HepG2 (cell line): ENCODE measurements at regions not wholly inside any gene's neighbourhood (a gene's known extent, or its start where the extent isn't known, plus 50 kb on each side); places are given as distances from the start of the nearest gene placed in this dataset.

Experiments used
- ATAC-seq: fragments of 200-7000 bp; cut with Tn5 transposase; 3 replicates; pipeline ENCODE4 v1.9.1; 2020; ENCODE audit warnings: mild to moderate bottlenecking, moderate library complexity
- BruUV-seq: library from RNA; stranded (reverse); fragments of 400-500 nt; replicated peaks from 2 replicates; lab custom pipeline; 2021; lab: Mats Ljungman, UMichigan
- CTCF ChIA-PET: fragments of 300-600 bp; formaldehyde crosslinking; extraction: SDS; loops from one replicate; lab custom pipeline; 2021; ENCODE audit warnings: low total read pairs, inconsistent platforms, low intra/inter-chr PET ratio; lab: Yijun Ruan, JAX
- POLR2A ChIA-PET: fragments of 350-600 bp; sonication (Branson Sonifier 250); formaldehyde crosslinking; loops from one replicate; lab custom pipeline; 2020; ENCODE audit warnings: antibody characterized with exemption, inconsistent platforms; lab: Yijun Ruan, JAX
- DNase-seq: peaks from one replicate; pipeline ENCODE4 v3.0.0-alpha.2; 2015; ENCODE audit warnings: low spot score
- FAIRE-seq: peaks from 3 replicates; lab custom pipeline; 2011; peaks lifted over from hg19 to GRCh38; lab: Jason Lieb, UNC
- H2AFZ ChIP-seq: one replicate; pipeline ENCODE4 v1.6.1; 2011; ENCODE audit warnings: low read length, inconsistent platforms
- H3K27ac ChIP-seq: fragments of 300-600 bp; 3 replicates; pipeline ENCODE4 v1.8.0; 2011; ENCODE audit warnings: mixed run types, mild to moderate bottlenecking, mixed read lengths, low read length, inconsistent platforms; ENCODE audit not compliant: insufficient read depth; ENCODE audit errors: extremely low read length
- H3K27me3 ChIP-seq, 2 experiments: fragments of 200-600 bp in 1 of 2; 2 replicates in 1 of 2; 3 replicates in 1 of 2; pipeline versions ENCODE4 v1.6.0 to v1.8.0; 2011; ENCODE audit warnings: low read length in 2 of 2, mild to moderate bottlenecking in 2 of 2, moderate library complexity in 2 of 2, inconsistent platforms in 1 of 2; ENCODE audit not compliant: insufficient read depth in 2 of 2, control insufficient read depth in 1 of 2
- H3K36me3 ChIP-seq, 2 experiments: fragments of 200-600 bp in 1 of 2; replicated peaks in 1 of 2; 2 replicates in 1 of 2; 3 replicates in 1 of 2; pipeline versions ENCODE4 v1.5.1 to v1.8.0; 2011; ENCODE audit warnings: low read length in 2 of 2, inconsistent platforms in 1 of 2; ENCODE audit not compliant: insufficient read depth in 2 of 2, control insufficient read depth in 1 of 2
- H3K4me1 ChIP-seq: 2 replicates; pipeline ENCODE4 v1.5.1; 2012; ENCODE audit warnings: low read length, inconsistent platforms; ENCODE audit not compliant: insufficient read depth
- H3K4me2 ChIP-seq: 2 replicates; pipeline ENCODE4 v1.6.0; 2011; ENCODE audit warnings: low read depth, low read length, inconsistent platforms
- H3K4me3 ChIP-seq, 3 experiments: fragments of 200-600 bp in 1 of 3; sonication (generic), shearing (Covaris generic) in 1 of 3; replicated peaks in 1 of 3; 2 replicates each; pipeline ENCODE4 v1.5.1; 2011 to 2016; ENCODE audit warnings: low read length in 3 of 3, inconsistent platforms in 2 of 3, low read depth in 2 of 3, mild to moderate bottlenecking in 2 of 3, control low read depth in 1 of 3, mixed read lengths in 1 of 3; ENCODE audit not compliant: insufficient read depth in 1 of 3
- H3K79me2 ChIP-seq: one replicate; pipeline ENCODE4 v1.6.1; 2011; ENCODE audit warnings: low read length, inconsistent platforms; ENCODE audit not compliant: insufficient read depth
- H3K9ac ChIP-seq: 2 replicates; pipeline ENCODE4 v1.6.0; 2011; ENCODE audit warnings: mild to moderate bottlenecking, low read depth, low read length, inconsistent platforms; ENCODE audit not compliant: insufficient read depth
- H3K9me3 ChIP-seq: 2 replicates; pipeline ENCODE4 v1.5.1; 2012; ENCODE audit warnings: mild to moderate bottlenecking, low read length
- H4K20me1 ChIP-seq: 2 replicates; pipeline ENCODE4 v1.6.0; 2011; ENCODE audit warnings: inconsistent platforms, mild to moderate bottlenecking, low read length, moderate library complexity; ENCODE audit not compliant: insufficient read depth
- CEBPB ChIP-seq: IDR thresholded peaks from 2 replicates; pipeline ENCODE4 v1.6.1; 2011; ENCODE audit warnings: low read depth, low read length, improper control_type of control experiment, borderline replicate concordance
- CEBPG ChIP-seq: IDR thresholded peaks from 2 replicates; pipeline ENCODE4 v1.6.1; 2016
- ZNF597 ChIP-seq: sonication (generic); formaldehyde crosslinking; IDR thresholded peaks from 2 replicates; pipeline ENCODE4 v1.5.0; 2020; ENCODE audit warnings: missing genetic modification reagents
- ZNF770 ChIP-seq: sonication (generic); formaldehyde crosslinking; IDR thresholded peaks from 2 replicates; pipeline ENCODE4 v1.5.0; 2020; ENCODE audit warnings: mild to moderate bottlenecking, missing genetic modification reagents
- ZSCAN31 ChIP-seq: sonication (generic); formaldehyde crosslinking; IDR thresholded peaks from 2 replicates; pipeline ENCODE4 v1.5.0; 2020; ENCODE audit warnings: low read depth, mild to moderate bottlenecking, missing genetic modification reagents
- WGBS: methylation state at CpG from one replicate; pipeline ENCODE4 v1.1.6; 2017; ENCODE audit warnings: low lambda C conversion rate; 5-methylcytosine and 5-hydroxymethylcytosine counted together
- in situ Hi-C: cut with HindIII; loops from 2 replicates; pipeline ENCODE4 v1.10.0; 2017; ENCODE audit warnings: low pct_unique_long_range_greater_than_20kb; ENCODE audit not compliant: extremely low pct_ligation_motif_present
- intact Hi-C: fragments of 100-400 bp; cut with micrococcal nuclease; formaldehyde crosslinking; loops from one replicate; pipeline ENCODE4 v1.10.0; 2022; ENCODE audit not compliant: unreplicated experiment

GRCh38 chr4:158991534-158992155 lies 111.2 kb upstream of the RAPGEF2 start:
- intact Hi-C loops (no loop called here), in situ Hi-C loops (no loop called here)
- H3K4me2 ChIP-seq = no peak overlapping the region
- no peak overlapping the region for H3K4me3 ChIP-seq
- no peaks in the 10 kb centered on the region for H3K36me3 ChIP-seq
- H3K9ac ChIP-seq = no peak overlapping the region
- H4K20me1 ChIP-seq = no peaks in the 10 kb centered on the region
- FAIRE-seq (no peak), ATAC-seq (no peak)
- 38% methylated on average over 5 of the region's 5 CpGs for WGBS
- H3K79me2 ChIP-seq = no peaks in the 10 kb centered on the region
- H3K27ac ChIP-seq = no peak overlapping the region
- H2AFZ ChIP-seq = no peak overlapping the region
- POLR2A ChIA-PET = interaction anchor here (0.7 kb wide), 1 partner anchor 14 kb away, joined by 3 read pairs; no protein-coding TSS in a partner anchor
- TF ChIP-seq ZSCAN31 (CRISPR knock-in tag) (no peak), ZNF597 (CRISPR knock-in tag) (no peak), CEBPG (CRISPR knock-in tag) (peak; percentile 52), ZNF770 (CRISPR knock-in tag) (peak; percentile 73), CEBPB (peak; percentile 86)
- TF ChIP-seq, all 625 proteins: peak for 3
- no peak for DNase-seq
- CTCF ChIA-PET = no interaction called here
- no TSS peak for BruUV-seq
- Histone ChIP-seq H3K27me3 (no peaks in the 10 kb centered on the region), H3K4me1 (0 out of 2 replicates have a peak, but pooled peaks cover 8% of the 10 kb centered on the region), H3K9me3 (no peaks in the 10 kb centered on the region)
